HL-60 (cell line): ENCODE measurements at regions not wholly inside any gene's neighbourhood (a gene's known extent, or its start where the extent isn't known, plus 50 kb on each side); places are given as distances from the start of the nearest gene placed in this dataset.

Source experiments
- CTCF ChIP-seq: IDR thresholded peaks from one replicate; pipeline ENCODE4 v1.5.1; 2011; ENCODE audit warnings: low read length, control low read depth, inconsistent platforms; ENCODE audit not compliant: insufficient read depth
- GABPA ChIP-seq: IDR thresholded peaks from 2 replicates; pipeline ENCODE4 v1.6.1; 2012; ENCODE audit warnings: low read depth
- POLR2AphosphoS5 ChIP-seq: IDR thresholded peaks from 2 replicates; pipeline ENCODE4 v1.6.1; 2012; ENCODE audit warnings: low read depth
- REST ChIP-seq: IDR thresholded peaks from 2 replicates; pipeline ENCODE4 v1.6.1; 2012; ENCODE audit warnings: low read depth; ENCODE audit not compliant: insufficient replicate concordance

- no peak for TF ChIP-seq CTCF
- TF ChIP-seq POLR2AphosphoS5: no peak
- TF ChIP-seq REST: no peak
- TF ChIP-seq GABPA: no peak
Measured at GRCh38 chr4:164108971-164109370, 614.5 kb downstream of the TMA16 start.
